ENCODE measurements at regions not wholly inside any gene's neighbourhood (a gene's known extent, or its start where the extent isn't known, plus 50 kb on each side); places are given as distances from the start of the nearest gene placed in this dataset.

- Histone ChIP-seq H3K4me3 (no peak overlapping the region), H3K27me3 (replicated peaks in 1 of 7) (no peaks in the 10 kb centered on the region), H3K9me3 (peaks cover 0 to 14% (median 1%) of the 10 kb centered on the region in 8 donors), H3K4me1 (no peaks in the 10 kb centered on the region), H3K36me3 (no peaks in the 10 kb centered on the region), H3K27ac (no peak overlapping the region)
- 73 to 86% (median 85%) methylated on average over 1 of the region's 1 CpG for WGBS, 5 donors
- intact Hi-C loops (cut with DNase I; ENCODE audit: low total_unique reads), result no loop called here
- no peak for DNase-seq
- TF ChIP-seq POLR2AphosphoS5 (IDR thresholded peaks at IDR 0.05) (no peak), POLR2A (IDR thresholded peaks at IDR 0.05) (no peak), CTCF (IDR thresholded peaks at IDR 0.05 in 8 of 11, conservative IDR thresholded peaks at IDR 0.05 in 3 of 11) (no peak)
Observed at GRCh38 chr4:62274782-62275181, 1074.7 kb downstream of the ADGRL3 start.

- WGBS, 5 donors, result 79 to 100% (median 87%) methylated on average over 4 of the region's 4 CpGs
- peaks cover 0 to 7% (median 0%) of the 10 kb centered on the region in 8 donors for H3K9me3 ChIP-seq
- intact Hi-C loops (cut with DNase I; ENCODE audit: low total_unique reads), result no loop called here
- H3K4me1 ChIP-seq, result no peaks in the 10 kb centered on the region
- TF ChIP-seq POLR2A (IDR thresholded peaks at IDR 0.05) (no peak), CTCF (IDR thresholded peaks at IDR 0.05 in 8 of 11, conservative IDR thresholded peaks at IDR 0.05 in 3 of 11) (no peak), POLR2AphosphoS5 (IDR thresholded peaks at IDR 0.05) (no peak)
- no peaks in the 10 kb centered on the region for H3K36me3 ChIP-seq
- no peak for DNase-seq
- H3K27me3 ChIP-seq (replicated peaks in 1 of 7), result no peaks in the 10 kb centered on the region
- no peak overlapping the region for H3K4me3 ChIP-seq
- H3K27ac ChIP-seq, result no peak overlapping the region
Observed at GRCh38 chr4:62271107-62271506, 1071.0 kb downstream of the ADGRL3 start.

- TF ChIP-seq POLR2AphosphoS5 (IDR thresholded peaks at IDR 0.05), result no peak
- Histone ChIP-seq H3K4me1 (no peaks in the 10 kb centered on the region), H3K27ac (no peak overlapping the region), H3K4me3 (no peak overlapping the region), H3K36me3 (no peaks in the 10 kb centered on the region), H3K9me3 (peaks cover 0 to 5% (median 0%) of the 10 kb centered on the region in 8 donors), H3K27me3 (replicated peaks in 1 of 7) (no peaks in the 10 kb centered on the region)
- no peak for DNase-seq
- intact Hi-C loops (cut with DNase I; ENCODE audit: low total_unique reads), result no loop called here
- WGBS, 5 donors, result 81 to 92% (median 86%) methylated on average over 4 of the region's 4 CpGs
Observed at GRCh38 chr4:62269918-62270317, 1069.8 kb downstream of the ADGRL3 start.

- Histone ChIP-seq H3K36me3 (no peaks in the 10 kb centered on the region), H3K27me3 (replicated peaks in 1 of 7) (no peaks in the 10 kb centered on the region), H3K27ac (no peak overlapping the region), H3K9me3 (peaks cover 0 to 5% (median 0%) of the 10 kb centered on the region in 8 donors), H3K4me1 (no peaks in the 10 kb centered on the region), H3K4me3 (no peak overlapping the region)
- intact Hi-C loops (cut with DNase I; ENCODE audit: low total_unique reads), result no loop called here
- no peak for DNase-seq
- no peak for TF ChIP-seq POLR2A (IDR thresholded peaks at IDR 0.05)
- no peak for TF ChIP-seq POLR2AphosphoS5 (IDR thresholded peaks at IDR 0.05)
- TF ChIP-seq CTCF (IDR thresholded peaks at IDR 0.05 in 8 of 11, conservative IDR thresholded peaks at IDR 0.05 in 3 of 11), result no peak
Observed at GRCh38 chr4:62263454-62263853, 1063.3 kb downstream of the ADGRL3 start.

GRCh38 chr4:62262676-62263075 is 1062.5 kb downstream of the ADGRL3 start:
- intact Hi-C loops (cut with DNase I; ENCODE audit: low total_unique reads), result no loop called here
- DNase-seq, result no peak
- 59 to 74% (median 70%) methylated on average over 1 of the region's 1 CpG for WGBS, 5 donors
- H3K27ac ChIP-seq, result no peak overlapping the region
- no peak for TF ChIP-seq POLR2A (IDR thresholded peaks at IDR 0.05)
- TF ChIP-seq CTCF (IDR thresholded peaks at IDR 0.05 in 8 of 11, conservative IDR thresholded peaks at IDR 0.05 in 3 of 11), result no peak
- no peak overlapping the region for H3K4me3 ChIP-seq
- H3K27me3 ChIP-seq (replicated peaks in 1 of 7), result no peaks in the 10 kb centered on the region
- H3K4me1 ChIP-seq, result no peaks in the 10 kb centered on the region
- H3K36me3 ChIP-seq, result no peaks in the 10 kb centered on the region
- H3K9me3 ChIP-seq, result peaks cover 0 to 6% (median 0%) of the 10 kb centered on the region in 8 donors
